H54 (cell line): ENCODE measurements at regions not wholly inside any gene's neighbourhood (a gene's known extent, or its start where the extent isn't known, plus 50 kb on each side); places are given as distances from the start of the nearest gene placed in this dataset.

ENCODE experiments used
- DNase-seq: peaks from one replicate; pipeline ENCODE4 v3.0.0; 2011; ENCODE audit warnings: low spot score, mixed read lengths; ENCODE audit not compliant: insufficient read length
- FAIRE-seq: peaks from 3 replicates; lab custom pipeline; 2011; peaks lifted over from hg19 to GRCh38; lab: Jason Lieb, UNC
- POLR2A ChIP-seq: IDR thresholded peaks from 2 replicates; pipeline ENCODE4 v1.6.1; 2011; ENCODE audit warnings: low read depth, mild to moderate bottlenecking, low read length

DNA sequence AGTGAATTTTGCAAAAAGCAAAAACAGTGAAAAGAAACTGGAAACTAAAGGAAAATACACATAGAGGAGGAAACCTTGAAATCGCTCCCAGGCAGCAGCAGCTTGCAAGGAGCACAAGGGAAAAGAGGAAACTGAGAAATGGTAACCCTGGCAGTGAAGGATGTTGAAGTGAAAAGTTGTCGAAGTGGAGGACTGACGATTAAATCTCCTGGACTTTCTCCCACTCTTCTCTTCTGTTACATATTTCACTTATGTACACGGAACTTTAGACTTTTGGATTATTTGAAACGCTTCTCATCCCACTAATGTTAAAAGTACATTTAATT lies 388.8 kb upstream of the USP15 start:
- FAIRE-seq, result no peak
- DNase-seq, result no peak
- TF ChIP-seq POLR2A, result no peak

DNA sequence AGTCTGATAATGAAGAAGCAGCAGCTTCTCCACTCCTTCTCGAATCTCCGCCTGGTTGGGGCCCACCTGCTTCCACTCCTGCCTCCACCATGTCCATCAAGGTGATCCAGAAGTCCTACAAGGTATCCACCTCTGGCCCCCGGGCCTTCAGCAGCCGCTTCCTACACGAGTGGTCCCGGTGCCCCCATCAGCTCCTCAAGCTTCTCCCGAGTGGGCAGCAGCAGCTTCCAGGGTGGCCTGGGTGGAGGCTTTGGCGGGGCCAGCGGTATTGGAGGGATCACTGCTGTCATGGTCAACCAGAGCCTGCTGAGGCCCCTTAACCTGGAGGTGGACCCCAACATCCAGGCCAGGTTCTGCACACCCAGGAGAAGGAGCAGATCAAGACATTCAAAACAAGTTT lies 381.0 kb upstream of the USP15 start:
- DNase-seq (no peak), FAIRE-seq (no peak)
- no peak for TF ChIP-seq POLR2A

DNA sequence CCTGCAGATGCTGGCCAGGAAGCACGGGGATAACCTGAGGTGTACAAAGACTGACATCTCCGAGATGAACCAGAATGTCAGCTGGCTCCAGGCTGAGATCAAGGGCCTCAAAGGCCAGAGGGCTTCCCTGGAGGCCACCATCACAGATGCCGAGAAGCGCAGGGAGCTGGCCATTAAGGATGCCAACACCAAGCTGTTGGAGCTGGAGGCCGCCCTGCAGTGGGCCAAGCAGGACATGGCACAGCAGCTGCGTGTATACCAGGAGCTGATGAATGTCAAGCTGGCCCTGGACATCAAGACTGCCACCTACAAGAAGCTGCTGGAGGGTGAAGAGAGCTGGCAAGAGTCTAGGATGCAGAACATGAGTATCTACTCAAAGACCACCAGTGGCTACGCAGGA lies 380.0 kb upstream of the USP15 start:
- TF ChIP-seq POLR2A, result no peak
- DNase-seq (no peak), FAIRE-seq (no peak)

DNA sequence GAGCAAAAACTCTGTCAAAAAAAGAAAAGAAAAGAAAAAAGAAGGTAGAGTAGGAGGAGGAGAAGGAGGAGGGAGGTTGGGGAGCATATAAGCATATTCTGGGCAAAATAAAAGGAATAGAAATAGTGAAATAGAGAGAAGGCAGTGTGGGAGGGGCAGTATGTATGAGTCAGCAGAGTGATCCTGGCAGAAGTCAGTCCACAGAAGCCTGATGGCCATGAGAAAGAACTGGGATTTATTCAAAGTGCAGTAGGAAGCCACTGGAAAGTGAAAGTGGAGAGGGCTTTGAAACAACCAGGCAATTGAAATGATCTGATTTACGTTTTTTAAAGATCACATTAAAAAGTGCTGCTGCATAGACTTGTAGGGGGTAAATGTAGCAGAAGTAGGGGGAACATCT lies 368.6 kb upstream of the USP15 start:
- DNase-seq (no peak), FAIRE-seq (no peak)
- no peak for TF ChIP-seq POLR2A

DNA sequence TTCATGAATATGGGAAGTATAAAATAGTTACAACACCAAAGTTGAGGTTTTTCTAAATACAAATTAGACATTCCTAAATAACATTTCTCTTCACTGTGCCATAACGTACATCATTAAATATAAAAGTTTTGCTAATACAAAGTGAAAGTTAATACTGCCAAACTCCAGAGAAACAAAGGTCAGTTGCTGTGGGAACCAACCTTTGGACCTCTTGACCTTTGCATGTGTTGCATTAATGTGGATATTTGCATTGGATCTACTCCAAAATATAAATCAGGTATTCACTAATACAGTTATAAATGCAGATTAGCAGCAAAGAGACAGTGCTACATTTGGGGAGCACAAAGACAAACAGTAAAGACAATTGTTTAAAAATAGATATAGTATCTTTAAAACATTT lies 366.0 kb upstream of the USP15 start:
- no peak for FAIRE-seq

DNA sequence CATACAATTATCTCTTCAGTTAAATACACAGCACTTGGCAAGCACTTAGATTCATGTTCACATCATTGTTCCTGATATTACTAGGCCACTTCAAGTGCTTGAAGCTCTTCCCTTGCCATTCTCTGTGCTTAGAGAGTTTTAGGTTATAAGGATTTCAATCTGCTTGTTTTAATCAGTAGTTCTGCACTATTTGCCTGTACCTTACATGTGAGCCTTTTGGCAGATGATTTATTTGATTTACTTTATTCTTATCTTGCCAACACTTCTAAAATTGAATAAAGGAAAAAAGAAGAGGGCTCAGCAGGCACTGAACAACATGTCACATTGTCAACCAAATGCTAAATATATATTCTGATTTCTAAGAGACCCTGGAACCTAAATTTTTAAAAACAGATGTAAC lies 363.8 kb upstream of the USP15 start:
- DNase-seq, result no peak
- no peak for FAIRE-seq
- no peak for TF ChIP-seq POLR2A

More for the DNA sequence above, 366.0 kb upstream of the USP15 start:
- TF ChIP-seq POLR2A, result no peak
- no peak for DNase-seq

DNA sequence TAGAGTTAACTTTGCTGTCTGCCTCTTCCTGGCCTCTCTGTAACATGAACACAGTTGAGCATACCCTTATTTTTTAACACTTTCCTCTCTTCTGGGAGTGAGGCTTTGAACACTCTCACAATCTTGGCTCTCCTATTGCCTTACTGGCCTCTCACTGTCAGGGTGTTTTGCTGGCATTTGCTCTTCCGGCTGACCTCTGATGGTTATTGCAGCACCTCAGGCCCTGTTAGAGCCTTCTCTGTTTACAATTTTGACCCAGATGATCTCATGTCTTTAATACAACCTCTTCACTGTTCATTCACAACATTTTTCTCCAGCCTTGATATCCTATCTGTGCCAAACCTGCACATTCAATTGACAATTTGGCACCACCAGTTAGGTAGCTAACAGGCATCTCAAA lies 357.8 kb upstream of the USP15 start:
- FAIRE-seq, result no peak
- DNase-seq, result no peak
- TF ChIP-seq POLR2A, result no peak

DNA sequence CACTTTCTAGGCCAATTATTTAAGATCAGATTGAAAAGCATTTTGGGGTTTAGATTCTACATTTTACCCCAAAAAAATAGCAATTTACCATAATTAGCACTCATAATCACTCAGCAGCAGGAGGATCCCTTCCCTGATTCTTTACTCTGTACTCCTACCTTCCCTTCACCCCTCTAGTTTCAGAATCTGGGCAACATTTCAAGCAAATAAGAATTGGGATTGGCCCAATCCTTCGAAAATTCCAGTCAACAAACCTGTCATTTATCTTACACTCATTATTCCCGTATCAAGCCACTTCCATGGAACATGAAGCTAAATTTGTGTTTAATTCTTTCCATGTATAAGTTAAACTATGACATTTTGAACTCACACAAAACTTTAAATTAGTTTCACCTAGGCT lies 349.1 kb upstream of the USP15 start:
- no peak for TF ChIP-seq POLR2A
- DNase-seq, result no peak
- no peak for FAIRE-seq

DNA sequence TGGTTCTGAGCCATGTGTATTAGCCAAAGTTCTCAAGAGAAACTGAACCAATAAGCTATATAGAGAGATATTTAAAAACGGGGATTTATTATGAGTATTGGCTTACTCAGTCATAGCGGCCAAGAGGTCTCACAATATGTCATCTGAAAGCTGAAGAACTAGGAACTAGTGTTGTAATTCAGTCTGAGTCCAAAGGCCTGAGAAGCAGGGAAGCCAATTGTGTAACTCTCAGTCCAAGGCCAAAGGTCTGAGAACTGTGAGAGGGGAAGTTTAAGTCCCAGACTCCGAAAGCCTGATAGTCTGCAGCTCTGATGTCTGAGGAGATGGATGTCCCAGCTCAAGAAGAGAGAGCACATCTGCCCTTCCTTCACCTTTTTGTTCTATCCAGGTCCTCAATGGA lies 344.8 kb upstream of the USP15 start:
- DNase-seq, result no peak
- no peak for TF ChIP-seq POLR2A
- FAIRE-seq, result no peak

DNA sequence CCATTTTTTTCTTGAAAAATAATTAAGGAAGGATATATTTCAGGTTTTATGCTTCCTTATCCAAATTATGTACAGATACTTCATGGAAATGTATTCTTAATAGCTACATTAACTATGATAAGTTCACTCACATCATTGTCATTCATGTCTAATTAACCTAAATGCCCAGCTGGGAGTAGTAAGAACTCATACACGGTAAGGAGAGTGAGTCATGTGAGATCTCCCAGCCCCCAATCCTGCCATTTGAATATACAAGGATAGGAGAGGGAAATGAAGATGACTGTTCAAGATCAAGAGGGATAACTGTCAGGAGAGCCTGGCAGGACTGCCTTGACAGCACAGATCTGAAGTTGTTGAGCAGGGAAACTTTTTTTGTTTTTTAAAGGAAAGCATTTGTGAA lies 343.4 kb upstream of the USP15 start:
- FAIRE-seq (no peak), DNase-seq (no peak)
- TF ChIP-seq POLR2A, result no peak

DNA sequence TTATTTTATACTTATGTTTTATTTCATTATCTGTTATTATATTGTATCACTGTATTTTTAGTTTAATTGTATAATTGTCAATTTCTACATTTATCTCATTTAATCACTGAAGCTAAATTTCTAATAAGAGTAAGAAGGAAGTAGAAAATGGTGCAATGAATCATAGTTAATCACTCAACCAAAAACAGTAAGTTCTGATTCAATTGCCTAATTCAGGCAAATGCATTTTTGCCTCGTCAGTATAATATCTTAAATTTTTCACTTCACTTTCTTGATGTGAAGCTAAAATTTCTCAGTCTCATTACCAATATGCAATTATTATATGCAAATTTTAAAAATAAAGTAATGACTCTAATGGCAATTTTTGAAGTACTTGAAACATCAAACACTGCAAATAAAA lies 340.5 kb upstream of the USP15 start:
- TF ChIP-seq POLR2A, result no peak
- DNase-seq (no peak), FAIRE-seq (no peak)

DNA sequence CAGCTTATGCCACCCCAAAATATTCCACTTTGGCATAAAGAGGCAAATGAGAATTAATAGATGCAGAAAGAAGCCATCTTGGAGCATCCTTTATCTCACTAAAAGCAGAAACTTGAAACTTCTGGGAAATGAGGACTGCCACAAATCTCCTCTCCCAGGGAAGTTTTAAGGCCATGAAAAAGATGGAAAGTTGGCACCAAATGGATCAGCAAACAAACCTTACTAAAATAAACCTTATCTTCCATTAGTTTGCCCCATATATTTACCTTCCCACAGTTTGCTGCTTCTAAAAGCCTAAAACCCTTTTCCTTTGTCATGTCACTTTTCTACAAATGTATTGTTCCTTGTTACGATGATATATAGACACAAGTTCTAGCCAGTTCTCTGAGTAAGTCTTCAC lies 340.0 kb upstream of the USP15 start:
- DNase-seq (no peak), FAIRE-seq (no peak)
- no peak for TF ChIP-seq POLR2A

DNA sequence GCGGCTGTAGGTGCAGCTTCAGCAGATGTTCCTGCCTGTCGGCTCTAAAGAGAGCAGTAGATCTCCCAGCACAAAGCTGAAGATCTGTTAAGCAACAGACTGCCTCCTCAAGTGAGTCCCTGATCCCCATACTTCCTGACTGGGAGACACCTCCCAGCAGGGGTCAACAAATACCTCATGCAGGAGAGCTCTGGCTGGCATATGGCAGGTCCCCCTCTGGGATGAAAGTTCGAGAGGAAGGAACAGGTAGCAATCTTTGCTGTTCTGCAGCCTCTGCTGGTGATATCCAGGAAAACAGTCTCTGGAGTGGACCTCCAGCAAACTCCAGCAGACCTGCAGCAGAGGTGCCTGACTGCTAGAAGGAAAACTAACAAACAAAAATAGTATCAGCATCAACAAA lies 337.1 kb upstream of the USP15 start:
- TF ChIP-seq POLR2A, result no peak
- no peak for DNase-seq
- FAIRE-seq, result no peak

DNA sequence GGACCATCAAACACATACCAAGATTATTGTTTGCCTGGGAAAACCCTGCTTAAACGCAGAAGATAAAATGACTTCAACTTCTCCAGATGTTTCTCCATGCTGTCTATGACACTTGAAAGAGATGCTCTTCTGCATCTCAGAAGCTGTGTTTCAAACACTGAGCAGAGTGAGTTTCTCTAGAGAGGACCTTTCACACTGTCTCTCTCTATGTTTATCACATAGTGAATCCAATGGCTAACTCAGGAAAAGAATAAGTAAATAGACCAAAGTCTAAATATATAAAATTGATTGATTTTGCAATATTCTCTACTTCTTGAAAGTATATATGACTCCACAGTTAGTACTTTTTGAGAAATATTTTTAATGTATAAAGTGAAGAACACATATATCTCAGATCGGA lies 325.6 kb upstream of the USP15 start:
- DNase-seq, result no peak
- no peak for FAIRE-seq
- TF ChIP-seq POLR2A, result no peak

DNA sequence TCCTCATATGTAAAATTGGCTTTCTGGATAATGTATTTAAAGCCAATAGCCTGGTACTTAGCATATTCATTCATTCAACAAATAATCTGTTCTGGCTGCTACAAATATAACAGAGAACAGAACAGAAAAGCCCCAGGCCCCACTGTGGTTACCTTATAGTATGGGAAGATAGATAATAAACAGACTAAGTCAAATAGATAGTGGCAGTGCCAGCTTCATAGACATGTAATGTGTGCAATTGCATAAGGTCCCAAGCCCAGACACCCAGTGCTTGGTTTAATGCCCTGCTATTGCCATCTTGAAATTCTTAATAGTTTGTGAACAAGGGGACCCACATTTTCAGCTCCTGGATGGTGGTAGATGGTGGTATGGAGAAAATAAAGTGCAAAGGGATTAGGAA lies 320.2 kb upstream of the USP15 start:
- TF ChIP-seq POLR2A, result no peak
- FAIRE-seq (no peak), DNase-seq (no peak)

DNA sequence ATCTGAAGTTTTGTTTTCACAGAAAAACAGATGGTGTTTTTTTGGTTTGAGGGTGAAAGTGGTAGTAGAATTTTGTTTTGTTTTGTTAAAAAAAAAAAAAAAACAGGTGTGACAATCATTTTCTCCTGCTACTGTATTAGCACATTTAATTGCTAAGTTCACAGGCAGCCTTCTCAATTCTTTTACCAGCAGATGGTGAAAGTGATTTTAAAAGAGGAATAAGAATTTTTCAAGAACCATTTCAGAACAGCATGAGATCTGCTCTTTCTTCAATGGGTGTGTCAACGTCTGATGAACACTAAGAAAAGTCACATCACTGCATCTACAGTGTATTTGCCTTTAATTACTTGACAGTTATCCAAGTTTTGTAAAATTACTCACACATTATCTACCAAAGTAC lies 303.7 kb upstream of the USP15 start:
- DNase-seq (no peak), FAIRE-seq (no peak)
- TF ChIP-seq POLR2A, result no peak
